ENCODE measurements at regions not wholly inside any gene's neighbourhood (a gene's known extent, or its start where the extent isn't known, plus 50 kb on each side); places are given as distances from the start of the nearest gene placed in this dataset.

DNA sequence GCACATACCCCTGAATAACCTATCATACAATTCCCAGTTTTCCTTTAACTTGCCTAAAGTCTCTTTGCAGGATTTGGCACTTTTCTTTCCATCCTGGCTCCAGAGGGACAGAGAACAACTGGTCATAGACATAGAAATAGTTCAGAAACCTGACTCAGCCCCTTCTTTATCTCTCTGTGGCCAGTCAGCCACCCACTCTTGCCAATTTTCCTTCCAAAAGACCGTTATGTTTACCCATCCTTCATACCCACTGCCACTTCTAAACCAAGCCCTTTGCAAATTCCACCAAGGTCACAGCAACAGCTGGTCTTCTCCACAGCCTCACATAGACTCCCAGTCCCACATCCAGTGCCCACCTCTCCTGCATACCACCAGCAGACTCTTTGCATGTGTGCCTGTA, 127.2 kb upstream of the FGGY start:
- no peak for TF ChIP-seq EP300 (IDR thresholded peaks at IDR 0.05)
- TF ChIP-seq CTCF (IDR thresholded peaks at IDR 0.05): no peak
- TF ChIP-seq POLR2A (IDR thresholded peaks at IDR 0.05): no peak

Measured in ovary (tissue), 3 donors.